GM21786 (cell line): ENCODE measurements at regions not wholly inside any gene's neighbourhood (a gene's known extent, or its start where the extent isn't known, plus 50 kb on each side); places are given as distances from the start of the nearest gene placed in this dataset.

Source experiments
- ATAC-seq: cut with Tn5 transposase; IDR thresholded peaks from one replicate; pipeline ENCODE4 v1.9.1; 2021; ENCODE audit not compliant: unreplicated experiment

DNA sequence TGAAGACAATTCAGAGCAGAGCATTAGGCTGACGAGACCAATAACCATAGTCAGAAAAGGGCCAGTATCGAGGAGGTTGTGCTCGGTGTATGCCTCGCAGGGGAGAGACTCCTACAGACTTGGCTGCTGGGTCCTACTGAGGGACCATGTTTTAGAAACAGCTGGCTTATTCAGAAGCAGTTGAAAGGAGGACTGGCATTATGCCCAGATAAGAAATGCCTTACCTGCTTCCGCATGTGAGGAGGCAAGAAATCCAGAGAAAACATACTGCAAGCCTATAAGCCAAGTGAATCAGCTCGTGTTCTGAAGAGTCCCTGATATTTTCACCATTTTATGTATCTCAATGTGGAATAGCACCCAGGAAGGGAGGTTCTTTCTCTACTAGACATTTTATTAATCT lies 434.7 kb downstream of the GRB14 start:
- no peak for ATAC-seq

DNA sequence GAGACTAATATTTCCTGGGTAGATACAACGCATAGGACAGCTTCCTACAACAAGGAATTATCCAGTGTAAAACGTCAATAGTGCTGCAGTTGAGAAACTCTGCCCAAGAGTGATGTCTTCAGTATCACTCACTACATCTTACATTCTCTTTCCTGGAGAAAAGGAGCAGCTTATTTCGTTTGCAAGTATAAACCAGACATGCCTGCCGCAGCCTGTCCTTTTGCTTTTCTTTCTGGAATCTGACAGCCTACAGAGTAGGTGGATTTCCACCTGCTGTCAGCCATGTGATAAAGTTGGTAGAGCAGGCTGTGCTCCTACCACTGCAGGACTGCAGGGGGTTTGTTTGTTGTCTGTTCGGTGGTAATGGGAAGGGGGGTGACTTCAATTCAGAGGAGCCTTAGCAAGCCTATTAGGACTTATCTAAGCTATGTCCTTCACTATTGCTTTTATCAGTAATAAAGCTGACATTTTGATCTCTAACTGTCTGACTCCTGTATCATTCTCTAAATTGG lies 439.1 kb downstream of the GRB14 start:
- ATAC-seq = no peak

DNA sequence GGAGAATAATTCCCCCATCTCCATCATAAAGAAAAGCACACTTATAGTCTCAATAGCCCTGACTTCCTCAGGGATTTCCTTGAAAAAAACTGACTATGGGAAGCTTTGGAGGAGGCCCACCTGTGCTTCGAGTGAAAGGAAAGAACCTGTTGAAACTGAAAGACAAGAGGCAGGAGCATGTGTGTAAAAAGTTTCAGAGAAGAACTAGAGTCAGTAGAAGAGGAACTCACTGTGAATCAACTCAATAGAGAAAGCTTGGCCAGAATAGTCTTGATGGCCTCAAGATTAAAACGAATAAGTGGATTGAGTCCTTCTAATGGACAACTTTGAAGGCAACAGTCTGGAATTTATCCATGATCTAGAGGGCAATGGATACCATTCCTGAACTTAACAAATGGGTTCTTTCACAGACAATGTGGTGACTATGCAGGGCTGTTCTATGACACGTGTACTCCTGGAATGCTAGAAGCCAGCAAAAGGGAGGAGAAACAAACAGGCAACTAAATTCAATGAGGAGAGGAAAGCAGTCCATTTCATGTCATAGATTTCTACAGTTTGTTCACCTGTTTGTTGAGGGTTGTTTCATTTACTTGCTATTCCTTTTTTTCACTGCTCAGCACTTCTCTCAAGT lies 442.3 kb downstream of the GRB14 start:
- no peak for ATAC-seq

DNA sequence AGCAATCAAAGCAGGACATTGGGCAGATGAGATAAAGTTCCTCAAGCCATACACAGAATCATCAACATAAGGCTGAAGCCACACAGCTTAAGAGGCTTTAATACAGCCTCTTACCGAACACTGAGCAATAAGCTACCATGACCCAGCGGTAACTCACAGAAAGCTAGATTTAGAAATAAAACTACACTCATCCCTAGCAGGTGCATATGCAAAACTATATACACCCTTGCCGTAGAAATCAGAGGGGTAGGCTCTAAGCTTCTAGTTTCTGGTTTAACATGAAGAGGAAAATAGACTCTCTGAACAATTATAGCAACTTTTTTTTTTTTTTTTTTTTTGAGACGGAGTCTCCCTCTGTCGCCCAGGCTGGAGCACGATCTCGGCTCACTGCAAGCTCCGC lies 428.8 kb upstream of the FIGN start:
- ATAC-seq = no peak

DNA sequence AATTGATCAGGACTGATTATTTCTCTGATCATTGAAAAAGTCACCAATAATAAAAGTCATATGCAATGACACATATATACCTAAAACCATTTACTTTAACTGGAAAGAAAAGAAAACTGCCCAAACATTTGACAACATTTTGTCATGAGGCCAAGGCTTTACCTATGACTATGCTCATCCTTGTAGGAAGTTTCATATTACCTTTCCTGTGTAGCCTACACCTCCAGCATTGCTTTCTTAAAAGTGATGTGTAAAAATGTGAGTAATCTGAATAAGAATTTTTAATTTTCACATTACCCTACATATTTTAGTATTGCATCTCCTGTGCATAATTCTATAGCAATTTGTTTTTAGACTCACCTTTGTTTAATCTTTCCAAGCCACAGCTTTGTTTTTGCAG lies 419.8 kb upstream of the FIGN start:
- no peak for ATAC-seq

DNA sequence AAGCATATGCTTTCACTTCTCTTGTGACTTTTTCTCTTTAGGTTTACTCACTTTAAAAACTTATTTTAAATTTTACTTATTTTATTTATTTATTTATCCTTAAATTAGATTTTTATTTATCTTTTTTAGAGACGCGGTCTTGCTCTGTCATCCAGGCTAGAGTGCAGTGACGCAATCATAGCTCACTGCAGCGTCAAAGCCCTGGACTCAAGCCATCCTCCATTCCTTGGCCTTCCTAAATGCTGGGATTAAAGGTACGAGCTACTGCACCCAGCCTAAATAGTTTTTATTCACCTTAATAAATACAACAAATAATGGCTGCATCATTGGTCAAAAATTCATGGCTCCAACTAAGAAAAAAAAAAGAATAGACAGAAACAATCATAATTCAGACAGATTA lies 415.7 kb upstream of the FIGN start:
- no peak for ATAC-seq

DNA sequence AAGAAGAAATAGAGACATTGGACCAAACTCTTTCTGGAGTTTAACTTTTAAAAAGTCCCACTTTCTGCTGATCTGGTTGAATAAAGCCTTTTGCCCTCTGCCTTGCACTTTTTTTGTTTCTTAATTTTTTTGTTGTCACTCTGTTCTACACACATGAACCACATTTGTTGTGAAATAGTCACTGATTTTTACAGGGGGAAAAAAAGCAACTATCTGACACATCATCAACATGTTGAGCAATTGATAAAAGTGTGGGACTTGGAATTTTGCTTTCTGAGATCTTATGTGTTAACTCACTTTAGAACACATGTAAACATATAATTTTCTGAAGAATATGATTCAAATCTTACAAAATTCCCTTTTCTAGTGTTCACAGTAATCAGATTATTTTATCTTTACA lies 414.8 kb upstream of the FIGN start:
- no peak for ATAC-seq

DNA sequence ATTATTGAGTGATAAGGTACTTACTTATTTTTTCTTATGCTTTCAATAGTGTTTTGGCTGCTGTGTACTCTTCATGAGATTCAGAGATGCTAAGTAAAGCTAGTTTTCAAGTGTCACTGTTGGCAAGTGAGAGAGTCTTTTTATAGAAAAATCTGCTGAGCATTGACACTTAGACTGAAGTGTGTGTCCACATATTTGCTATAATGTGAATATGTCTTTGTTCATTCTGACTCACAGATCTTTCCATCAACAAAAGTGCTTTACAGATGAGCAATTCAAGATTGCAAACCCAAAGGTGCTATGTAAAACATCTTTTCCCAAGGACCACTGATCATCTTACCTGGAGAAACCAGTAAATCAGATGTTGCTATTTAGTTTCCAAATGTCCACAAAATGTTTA lies 410.6 kb upstream of the FIGN start:
- ATAC-seq = no peak

DNA sequence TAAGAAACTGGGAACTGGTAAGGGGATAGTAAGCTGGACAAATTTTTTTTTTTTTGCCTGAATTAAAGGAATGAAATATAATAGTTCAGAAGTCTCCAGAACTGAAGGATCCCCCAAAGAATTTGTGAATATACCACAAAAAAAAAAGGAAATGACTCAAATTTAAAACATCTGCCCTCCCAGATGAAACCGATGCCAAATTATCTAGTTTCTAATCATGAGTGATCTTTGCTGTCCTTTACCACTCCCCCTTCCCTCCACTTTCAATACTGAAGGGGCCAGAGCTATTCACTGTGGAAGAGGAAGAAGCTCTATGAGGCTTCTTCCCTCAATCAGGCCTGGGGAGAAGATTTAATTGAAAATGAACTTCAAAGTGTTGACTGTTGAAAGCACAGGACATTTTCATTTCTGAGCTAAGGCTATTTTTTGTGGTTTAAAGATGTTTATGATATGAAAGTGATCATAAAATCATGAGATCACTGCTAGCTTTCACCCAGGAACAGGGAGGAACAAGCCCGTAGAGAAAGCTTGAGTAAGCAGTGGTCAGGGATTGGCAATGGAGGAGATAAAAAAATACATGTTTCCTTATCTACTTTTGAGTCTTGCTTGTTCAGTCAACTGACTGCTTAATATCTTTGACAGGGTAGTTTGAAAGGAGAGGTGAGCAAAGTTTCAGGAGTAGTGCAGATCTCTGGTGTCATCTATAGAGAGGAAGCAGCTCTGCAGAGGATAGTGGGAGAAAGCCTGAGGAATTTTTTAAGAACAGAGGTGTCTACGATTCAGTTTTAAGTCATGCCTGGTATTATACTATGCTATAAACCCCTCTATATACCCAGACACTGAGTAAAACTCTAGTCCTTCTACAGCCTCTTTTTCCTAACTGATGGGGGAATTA lies 409.5 kb upstream of the FIGN start:
- ATAC-seq = no peak

DNA sequence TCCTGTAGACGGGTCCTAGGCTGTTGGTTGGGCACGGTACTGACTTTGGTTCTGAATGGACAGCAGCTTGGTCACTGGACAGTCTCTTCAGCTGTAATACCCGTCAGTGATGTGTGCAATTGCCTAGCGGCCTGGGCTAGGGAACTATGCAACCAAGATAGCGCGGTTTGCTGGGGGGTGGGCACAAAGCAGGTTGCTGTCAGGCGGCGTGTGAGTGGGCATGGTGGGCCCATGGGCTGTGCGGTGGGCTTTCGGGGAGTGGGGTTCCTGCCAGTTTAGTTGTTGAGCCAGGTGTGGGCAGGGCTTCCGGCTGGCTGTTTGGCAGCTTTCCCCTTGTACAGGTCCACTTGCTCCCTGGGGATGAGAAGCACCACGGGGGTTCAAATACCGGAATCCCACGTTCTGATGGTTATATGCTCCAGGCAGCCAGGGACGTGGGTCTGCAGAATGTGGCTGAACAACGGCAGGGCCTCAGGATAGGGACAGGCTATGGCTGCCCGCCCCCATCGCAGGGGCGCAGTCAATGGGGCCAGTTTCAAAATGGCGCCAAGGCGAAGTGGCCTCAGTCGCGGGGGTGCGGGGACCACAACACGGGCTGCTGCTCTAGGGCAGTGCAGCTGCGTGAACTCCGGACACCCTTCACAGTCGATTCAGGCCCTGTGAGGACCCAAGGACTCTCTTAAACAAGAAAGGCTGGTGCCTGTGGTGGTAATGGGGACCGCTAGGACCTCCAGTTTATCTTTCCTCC lies 407.5 kb upstream of the FIGN start:
- no peak for ATAC-seq

DNA sequence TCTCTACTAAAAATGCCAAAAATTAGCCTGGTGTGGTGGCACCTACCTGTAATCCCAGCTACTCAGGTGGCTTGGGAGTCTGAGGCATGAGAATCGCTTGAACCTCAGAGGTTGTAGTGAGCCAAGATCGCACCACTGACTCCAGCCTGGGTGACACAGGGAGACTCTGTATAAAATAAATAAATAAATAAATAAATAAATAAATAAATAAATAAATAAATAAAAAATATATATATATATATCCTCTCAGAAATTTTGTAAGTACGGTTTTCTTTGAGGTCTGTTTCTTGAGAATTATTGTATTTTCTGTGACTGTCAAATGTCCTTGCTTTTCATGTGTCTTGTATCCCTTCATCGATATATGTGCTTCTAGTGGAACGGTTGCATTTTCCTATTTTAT lies 406.9 kb upstream of the FIGN start:
- no peak for ATAC-seq

DNA sequence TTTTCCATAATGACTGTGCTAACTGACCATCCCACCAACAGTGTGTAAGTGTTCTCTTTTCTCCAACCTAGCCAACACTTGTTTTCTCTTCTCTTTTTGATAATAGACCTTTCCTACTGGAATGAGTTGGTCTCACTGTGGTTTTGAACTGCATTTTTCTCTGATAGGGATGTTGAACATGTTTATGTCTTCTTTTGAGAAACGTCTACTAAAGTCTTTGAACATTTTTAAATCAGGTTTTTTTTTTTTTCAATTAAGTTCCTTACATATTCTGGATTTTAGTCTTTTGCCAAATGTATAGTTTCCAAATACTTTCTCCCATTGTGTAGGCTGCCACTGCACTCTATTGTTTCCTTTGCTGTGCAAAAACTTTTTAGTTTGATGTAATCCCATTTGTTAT lies 405.5 kb upstream of the FIGN start:
- no peak for ATAC-seq

DNA sequence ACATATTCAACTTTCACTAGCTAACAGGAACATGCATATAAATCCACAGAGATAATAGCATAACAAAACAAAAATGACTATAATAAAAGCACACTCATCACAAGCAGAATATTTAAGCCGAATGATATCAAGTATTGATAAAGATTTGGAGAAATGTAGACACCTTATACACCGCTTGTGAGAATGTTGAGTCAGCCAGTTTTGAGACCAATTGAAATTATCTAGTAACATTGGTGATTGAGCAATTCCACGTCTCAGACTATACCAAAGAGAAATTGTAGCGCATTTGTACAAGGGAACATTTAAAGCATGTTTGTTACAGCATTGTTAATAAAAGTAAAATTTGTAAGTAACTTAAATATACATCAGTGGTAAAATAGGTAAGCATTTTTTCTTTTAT lies 402.9 kb upstream of the FIGN start:
- ATAC-seq = no peak

DNA sequence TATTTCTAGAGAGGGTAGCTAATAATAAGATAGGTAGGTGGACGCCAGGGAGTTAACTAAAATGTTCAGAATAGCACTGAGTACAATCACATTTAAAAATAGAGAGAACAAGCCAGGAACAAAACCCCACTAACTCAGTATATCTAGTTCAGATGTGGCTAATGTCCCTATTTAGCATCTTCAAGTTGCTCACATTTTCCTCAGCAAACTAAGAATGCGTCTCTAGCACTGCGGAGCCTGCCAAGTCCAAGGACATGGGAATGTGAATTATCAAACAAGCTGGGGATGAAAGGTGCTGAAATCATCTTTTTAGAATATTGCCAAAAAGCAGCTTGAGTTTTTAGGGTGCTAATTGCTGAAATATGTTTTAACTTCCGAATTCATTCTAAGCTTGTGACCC lies 398.5 kb upstream of the FIGN start:
- no peak for ATAC-seq

DNA sequence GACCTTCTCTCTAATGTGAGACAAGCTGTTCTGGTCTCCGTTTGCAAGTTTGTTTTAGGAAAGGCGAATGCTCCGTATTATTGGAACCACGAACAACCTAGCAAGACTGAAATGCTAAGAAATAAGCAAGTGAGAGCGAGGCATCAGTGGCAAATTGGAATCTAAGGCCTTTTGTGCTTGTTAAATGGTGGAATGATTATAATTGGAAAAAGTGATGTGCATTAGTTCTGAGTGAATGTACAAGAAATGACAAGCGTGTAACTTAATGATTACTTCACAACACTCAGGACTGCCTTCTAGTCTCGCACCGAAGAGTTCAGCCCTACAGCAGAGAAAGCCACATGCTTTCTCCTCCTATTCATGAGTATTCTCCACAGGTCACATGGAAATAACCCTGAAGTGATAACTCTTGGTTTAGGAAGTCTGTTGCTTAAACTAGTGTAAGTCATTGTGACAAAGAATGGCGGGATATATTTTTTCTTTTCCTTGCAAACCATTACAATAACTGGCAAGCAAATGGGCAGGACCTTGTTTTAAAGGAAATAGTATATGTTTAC lies 392.2 kb upstream of the FIGN start:
- no peak for ATAC-seq

DNA sequence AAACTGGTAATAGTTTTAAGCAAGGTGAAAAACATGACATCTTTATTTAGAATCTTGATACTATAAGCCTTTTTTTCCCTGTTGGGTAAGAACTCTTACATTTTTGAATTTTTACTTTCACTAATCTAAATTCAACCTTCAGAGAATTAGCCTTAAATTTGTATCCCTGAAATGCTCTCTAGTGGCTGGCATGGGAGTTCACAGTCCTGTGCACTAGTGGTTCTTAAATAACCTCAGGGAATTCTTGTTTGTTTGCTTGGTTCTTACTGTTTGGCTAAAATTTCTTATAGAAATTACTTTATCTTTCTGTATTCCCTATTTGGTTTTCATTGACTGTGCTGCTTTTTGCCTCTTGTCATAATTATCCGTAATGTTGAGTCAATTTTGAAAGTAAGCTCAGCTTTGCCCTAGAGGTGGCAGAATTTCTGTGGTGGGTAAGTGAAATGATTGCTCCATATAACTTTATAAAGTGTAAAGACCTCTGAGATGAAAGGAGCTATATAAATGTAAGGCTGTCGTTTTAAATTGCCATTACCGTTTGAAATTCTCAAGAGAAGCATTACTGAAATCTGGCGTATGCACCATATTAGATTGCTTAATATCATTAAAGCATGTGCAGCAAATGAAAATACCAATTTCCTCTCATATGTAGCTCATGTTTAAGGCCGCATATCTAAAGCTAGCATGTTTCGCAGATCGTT lies 391.3 kb upstream of the FIGN start:
- ATAC-seq = no peak

DNA sequence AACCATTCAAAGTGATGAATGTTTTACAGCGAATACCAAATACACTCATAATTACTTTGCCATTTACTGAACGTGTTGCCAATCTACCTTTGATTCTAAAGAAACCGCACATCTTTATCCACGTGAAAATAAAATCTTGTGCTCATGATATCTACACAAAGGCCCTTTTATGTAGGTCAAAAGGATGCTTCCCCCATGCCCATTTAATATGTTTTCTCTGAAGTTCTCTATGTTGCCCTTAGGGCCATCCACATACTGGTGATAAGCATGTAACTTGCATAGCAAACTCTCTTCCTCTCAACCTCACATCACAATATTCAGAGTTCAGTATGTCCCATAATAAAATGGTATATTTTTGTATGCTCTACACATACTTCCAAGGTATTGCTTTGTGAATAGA lies 380.0 kb upstream of the FIGN start:
- ATAC-seq = no peak

DNA sequence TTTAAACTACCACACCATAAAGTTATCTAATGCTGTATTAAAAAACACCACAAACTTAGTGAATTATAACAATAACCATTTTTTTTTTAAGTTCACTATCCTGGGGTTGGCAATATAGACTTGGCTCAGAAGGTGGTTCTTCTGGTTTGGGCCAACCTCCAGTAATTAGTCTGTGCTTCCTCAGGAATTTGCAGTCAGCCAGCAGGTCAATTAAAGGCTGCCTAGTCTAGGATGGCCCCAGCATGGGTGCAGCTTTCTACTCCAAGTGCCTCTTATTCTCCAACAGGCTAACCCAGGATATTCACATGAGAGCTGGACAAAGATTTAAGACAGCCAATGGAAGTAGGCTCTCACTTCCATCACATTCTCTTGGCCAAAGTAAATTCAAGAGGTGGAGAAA lies 379.1 kb upstream of the FIGN start:
- no peak for ATAC-seq

DNA sequence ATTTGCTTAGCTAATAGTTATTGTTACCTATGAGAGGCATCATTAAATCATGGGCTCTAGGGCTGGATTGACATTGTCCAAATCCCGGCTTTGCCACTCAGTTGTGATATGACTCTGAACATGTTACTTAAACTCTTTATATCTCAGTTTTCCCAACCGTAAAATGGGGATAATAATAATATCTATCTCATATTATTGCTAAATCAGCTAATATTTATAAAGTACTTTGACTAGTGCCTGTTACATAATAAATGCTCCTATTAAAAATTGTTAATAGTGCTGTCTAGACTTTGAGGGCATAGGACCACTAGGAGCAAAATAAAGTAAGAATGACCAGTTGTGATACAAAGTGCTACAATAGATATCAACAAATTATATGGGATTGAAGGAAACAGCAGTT lies 376.3 kb upstream of the FIGN start:
- no peak for ATAC-seq

DNA sequence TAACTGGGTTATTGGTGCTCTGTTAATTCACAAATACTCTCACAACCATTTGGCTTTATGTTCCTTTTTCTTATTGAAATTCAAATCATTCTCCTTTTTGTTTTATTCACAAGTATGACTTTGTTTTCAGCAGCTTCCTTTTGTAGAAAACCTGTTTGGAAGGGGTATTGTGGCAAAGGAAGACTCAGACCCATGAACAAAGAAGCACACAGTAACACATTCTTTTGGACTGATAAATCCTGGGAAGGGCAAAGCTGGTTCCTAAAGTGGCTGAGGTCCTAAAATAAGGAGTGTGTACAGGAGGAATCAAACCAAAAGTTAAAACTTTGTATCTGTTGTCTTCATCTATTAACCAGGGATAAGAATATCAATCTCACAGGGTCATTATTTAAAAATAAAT lies 374.7 kb upstream of the FIGN start:
- no peak for ATAC-seq

DNA sequence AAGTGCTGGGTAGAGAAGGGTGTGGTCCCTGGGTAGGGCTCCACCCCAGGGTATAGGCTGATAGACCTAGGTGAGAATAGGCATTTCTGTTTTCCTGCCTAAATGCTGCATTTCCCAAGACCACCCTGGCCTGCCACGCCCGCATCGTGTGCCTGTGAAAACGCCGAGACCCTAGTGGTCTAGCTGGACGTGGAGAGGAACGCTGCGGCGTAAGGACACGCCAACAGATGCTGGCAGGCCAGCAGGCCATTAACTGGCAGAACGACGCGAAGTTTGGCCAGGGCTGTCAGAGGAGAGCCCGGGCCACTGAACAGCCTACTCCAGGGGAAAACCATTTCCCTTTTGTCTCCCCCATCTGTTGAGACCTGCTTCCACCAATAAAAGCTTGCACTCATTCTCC lies 373.2 kb upstream of the FIGN start:
- ATAC-seq = no peak
